ENCODE measurements at regions not wholly inside any gene's neighbourhood (a gene's known extent, or its start where the extent isn't known, plus 50 kb on each side); places are given as distances from the start of the nearest gene placed in this dataset.
"Not testable (repeated sequence)": the region's sequence is repeated elsewhere in the genome, so short reads cannot be mapped to it uniquely, and the experiment has no call there.

DNA sequence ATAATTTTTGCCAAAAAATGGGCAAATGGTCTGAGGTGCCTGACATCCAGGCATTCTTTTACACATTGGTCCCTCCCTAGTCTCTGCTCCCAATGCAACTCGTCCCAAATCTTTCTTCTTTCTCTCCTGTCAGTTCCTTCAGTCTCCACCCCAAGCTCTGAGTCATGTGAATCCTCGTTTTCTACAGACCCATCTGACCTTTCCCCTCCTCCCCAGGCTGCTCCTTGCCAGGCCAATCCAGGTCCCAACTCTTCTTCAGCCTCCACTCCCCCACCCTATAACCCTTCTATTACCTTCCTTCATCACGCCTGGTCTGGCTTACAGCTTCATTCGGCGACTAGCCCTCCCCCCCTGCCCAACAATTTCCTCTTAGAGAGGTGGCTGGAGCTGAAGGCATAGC, 55.3 kb downstream of the BBS10 start:
- TF ChIP-seq, protein P1, sequence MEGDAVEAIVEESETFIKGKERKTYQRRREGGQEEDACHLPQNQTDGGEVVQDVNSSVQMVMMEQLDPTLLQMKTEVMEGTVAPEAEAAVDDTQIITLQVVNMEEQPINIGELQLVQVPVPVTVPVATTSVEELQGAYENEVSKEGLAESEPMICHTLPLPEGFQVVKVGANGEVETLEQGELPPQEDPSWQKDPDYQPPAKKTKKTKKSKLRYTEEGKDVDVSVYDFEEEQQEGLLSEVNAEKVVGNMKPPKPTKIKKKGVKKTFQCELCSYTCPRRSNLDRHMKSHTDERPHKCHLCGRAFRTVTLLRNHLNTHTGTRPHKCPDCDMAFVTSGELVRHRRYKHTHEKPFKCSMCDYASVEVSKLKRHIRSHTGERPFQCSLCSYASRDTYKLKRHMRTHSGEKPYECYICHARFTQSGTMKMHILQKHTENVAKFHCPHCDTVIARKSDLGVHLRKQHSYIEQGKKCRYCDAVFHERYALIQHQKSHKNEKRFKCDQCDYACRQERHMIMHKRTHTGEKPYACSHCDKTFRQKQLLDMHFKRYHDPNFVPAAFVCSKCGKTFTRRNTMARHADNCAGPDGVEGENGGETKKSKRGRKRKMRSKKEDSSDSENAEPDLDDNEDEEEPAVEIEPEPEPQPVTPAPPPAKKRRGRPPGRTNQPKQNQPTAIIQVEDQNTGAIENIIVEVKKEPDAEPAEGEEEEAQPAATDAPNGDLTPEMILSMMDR (IDR thresholded peaks at IDR 0.05; ENCODE audit: low read depth, low read length, poor library complexity, severe bottlenecking) = not testable (repeated sequence)
- TF ChIP-seq EZH2phosphoT487 (IDR thresholded peaks at IDR 0.05; ENCODE audit: borderline replicate concordance, low read length) = not testable (repeated sequence)
